GM19468 (cell line): ENCODE measurements at regions not wholly inside any gene's neighbourhood (a gene's known extent, or its start where the extent isn't known, plus 50 kb on each side); places are given as distances from the start of the nearest gene placed in this dataset.
"Not testable (repeated sequence)": the region's sequence is repeated elsewhere in the genome, so short reads cannot be mapped to it uniquely, and the experiment has no call there.

ENCODE experiments used
- ATAC-seq: cut with Tn5 transposase; IDR thresholded peaks from one replicate; pipeline ENCODE4 v1.9.1; 2021; ENCODE audit warnings: mild to moderate bottlenecking, moderate library complexity, moderate number of reproducible peaks; ENCODE audit not compliant: unreplicated experiment; ENCODE audit errors: extremely low read depth

DNA sequence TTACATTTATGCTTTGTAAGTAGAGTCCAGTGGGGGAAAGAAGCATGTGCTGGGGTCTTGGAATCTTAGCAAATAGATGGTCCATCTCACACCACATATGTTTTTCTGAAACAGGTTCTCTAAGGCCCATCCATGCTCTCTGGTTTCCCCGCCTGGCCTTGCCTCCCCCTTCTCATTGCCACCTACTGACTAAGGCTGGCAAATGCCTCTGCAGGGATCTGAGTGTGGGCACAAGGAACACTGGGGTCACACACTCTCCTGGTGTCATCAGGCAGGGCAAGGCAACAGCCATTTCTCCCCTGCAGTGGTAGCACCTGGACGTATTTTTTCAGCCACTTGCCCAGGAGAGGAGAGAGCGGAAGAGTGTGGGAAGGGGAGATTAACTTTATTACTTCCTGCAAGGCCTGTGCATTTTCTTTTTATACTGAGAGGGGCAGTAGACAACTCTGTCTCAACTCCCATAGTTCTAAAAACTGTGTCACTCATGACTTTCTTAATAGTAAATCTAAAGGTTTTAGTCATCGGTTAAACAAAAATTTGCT, 804.2 kb upstream of the NECTIN3 start:
- ATAC-seq: no peak

DNA sequence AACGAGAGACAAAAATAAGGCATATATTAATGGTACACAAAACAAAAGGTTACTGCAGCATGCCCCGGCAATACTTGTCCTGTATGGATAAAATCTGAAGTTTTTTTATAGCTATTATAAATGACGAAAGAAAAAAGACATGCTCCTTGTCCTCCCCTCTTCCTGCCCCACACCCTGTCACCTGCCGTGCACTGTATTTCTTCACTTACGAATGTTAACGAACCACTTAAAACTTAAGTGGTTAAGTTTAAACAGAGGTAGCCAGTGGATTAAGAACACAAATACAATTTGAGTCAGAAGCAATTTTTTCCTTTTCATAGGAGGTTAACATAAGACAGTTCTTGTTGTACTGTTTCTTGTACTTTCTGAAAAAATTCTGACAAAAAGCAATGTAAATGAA, 799.1 kb upstream of the NECTIN3 start:
- ATAC-seq: no peak

DNA sequence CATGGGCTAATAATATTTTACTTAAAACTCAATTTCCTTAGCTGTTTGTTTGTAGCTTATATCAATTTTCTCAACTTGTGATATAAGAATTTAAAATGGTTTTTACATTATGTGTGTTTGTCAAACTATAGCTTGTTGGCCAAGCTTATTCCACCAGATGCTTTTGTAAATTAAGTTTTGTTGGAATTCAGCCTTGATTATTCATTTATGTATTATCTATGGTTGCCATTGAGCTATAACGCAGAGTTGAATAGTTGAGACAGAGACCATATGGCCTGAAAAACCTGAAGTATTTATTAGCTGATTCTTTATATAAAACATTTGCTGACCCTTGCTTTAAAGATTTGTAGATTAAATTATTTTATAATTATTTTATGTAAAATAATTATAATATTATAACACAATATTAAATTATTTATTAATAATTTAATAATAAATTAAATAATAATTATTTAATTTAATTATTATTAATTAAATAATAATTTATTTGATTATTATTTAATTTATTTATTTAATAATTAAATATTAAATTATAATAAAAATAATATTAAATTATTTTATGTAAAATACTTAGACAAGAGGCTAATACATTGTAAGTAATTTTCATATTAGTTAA, 779.6 kb upstream of the NECTIN3 start:
- no peak for ATAC-seq

- no peak for ATAC-seq
Measured at GRCh38 chr3:110293660-110294059, 778.0 kb upstream of the NECTIN3 start.

GRCh38 chr3:110296885-110297284, 774.7 kb upstream of the NECTIN3 start:
- ATAC-seq: no peak

- ATAC-seq: no peak
Measured at GRCh38 chr3:110301781-110302180, 769.8 kb upstream of the NECTIN3 start.

GRCh38 chr3:110307065-110307809, 764.4 kb upstream of the NECTIN3 start:
- ATAC-seq: no peak

GRCh38 chr3:110311541-110311940, 760.1 kb upstream of the NECTIN3 start:
- no peak for ATAC-seq

GRCh38 chr3:110314512-110315114, 757.0 kb upstream of the NECTIN3 start:
- peak; percentile 70 for ATAC-seq

DNA sequence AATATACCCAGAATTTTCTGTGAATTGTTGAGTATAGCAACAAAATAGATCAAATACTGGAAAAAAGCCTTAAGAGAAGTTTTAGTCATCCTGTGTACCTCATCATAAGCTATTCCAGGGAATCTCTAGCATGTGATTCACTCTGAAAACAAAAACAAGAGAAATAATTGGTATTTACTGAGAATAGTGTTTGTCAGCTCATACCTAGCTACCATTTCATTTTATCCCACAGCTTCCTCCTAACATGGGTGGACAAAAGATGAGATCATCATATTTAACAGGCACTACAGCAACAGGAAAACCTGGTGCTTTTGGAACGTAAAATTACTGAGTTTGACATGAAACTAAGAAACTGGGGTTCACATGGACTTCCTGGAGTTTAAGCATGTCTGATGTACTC, 753.5 kb upstream of the NECTIN3 start:
- no peak for ATAC-seq

- ATAC-seq: no peak
Measured at GRCh38 chr3:110323349-110323748, 748.3 kb upstream of the NECTIN3 start.

DNA sequence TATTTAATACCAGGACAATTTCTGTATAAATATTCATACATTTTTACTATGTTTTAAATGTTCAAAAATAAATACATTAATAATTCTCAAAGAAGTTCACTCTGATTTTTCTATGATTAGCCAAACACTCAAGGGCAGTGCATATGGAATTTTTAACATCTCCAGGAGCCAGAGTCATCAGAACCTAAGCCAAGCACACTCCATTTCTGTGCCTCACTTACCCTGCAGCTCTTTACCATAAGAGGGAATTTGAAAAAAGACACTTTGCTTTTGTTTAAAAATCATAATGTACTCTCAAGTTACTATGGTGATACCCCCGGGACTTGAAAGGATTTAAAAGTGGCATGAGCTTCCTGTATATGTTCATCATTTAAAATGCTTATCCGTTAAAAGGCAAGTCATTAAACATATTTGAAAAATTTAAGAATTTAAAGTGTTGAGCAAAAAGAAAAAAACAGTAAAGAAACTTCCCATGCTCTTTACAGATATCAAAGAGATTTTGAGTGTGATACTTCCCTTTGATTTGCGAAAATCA, 747.4 kb upstream of the NECTIN3 start:
- ATAC-seq: no peak

DNA sequence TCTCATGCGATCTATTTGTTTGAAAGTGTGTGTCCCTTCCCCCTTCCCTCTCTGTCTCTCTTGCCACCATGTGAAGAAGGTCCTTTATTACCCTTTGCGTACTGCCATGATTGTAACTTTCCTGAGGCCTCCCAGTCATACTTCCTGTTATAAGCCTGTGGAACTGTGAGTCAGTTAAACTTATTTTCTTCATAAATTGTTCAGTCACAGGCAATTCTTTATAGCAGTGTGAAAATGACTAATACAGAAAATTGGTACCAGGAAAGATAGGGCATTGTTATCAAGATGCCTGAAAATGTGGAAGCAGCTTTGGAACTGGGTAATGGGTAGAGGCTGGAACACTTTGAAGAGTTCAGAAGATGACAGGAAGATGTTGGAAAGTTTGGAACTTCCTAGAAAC, 743.7 kb upstream of the NECTIN3 start:
- ATAC-seq: no peak

DNA sequence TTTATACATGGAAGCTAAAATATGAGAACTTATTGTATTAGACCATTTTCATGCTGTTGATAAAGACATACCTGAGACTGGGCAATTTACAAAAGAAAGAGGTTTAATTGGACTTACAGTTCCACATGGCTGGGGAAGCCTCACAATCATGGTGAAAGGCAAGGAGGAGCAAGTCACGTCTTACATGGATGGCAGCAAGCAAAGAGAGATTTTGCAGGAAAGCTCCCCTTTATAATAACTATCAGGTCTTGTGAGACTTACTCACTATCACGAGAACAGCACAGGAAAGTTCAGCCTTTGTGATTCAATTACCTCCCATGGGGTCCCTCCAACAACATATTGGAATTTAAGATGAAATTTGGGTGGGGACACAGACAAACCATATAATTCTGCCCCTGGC, 740.1 kb upstream of the NECTIN3 start:
- not testable (repeated sequence) for ATAC-seq

GRCh38 chr3:110332629-110333028, 739.0 kb upstream of the NECTIN3 start:
- no peak for ATAC-seq

GRCh38 chr3:110341047-110341446, 730.6 kb upstream of the NECTIN3 start:
- ATAC-seq: no peak

- ATAC-seq: no peak
Measured at GRCh38 chr3:110343376-110343775, 728.2 kb upstream of the NECTIN3 start.

DNA sequence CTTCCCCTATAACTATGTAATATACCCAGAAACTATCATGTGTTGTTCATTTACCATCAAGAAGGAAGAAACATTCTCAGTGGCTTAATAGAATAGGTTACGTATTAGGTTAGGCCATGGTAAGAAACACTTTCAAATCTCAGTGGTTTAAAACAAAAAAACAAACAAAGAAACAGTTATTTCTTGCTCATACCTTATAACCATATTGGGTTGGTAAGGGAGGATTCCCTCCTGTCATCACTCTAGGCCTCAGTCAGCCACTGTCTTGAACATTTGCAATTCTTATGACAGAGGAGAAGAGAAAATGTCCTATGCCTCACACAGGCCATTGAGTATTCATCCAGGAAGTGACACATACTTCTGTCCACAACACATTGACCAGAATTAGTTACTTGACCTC, 727.7 kb upstream of the NECTIN3 start:
- peak; percentile 82 for ATAC-seq

GRCh38 chr3:110344487-110344886, 727.1 kb upstream of the NECTIN3 start:
- ATAC-seq: no peak

DNA sequence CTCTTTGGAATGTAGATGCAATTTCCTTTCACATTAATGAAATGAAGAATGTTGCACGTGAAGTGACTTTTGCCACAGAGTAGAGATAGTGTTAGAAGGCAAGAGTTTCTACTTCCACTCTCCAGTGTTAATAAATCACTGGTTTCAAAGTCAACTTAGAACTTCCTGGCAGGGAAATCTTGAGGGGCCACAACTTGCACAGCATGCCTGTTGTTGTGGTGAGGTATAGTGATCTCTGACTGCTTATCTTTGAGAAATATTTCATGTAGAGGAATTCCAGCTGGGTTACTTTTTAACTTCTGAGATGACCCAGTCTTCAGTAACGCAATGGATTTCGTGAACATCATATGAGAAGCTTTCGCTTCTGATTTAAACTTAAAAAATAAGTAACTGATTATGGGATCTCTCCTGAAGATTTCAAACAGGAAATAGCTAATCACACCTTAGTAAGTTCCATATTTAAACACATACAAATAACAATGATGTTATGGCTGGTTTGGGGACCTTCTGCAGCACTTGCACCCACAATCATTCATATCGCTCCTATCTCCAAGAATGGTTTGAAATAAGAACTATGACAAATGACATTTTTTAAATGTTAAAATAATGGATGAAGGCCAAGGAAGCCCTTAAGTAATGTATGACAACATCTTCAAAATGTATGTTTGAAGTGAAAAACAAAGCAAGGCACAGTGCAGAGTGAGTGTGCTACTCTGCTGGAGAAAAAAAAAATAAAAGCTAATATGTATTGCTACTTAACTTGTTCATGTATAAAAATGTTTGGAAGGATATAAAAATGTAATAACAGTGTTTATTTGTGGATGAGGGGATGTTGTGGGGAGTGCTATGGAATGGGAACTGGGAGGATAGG, 726.5 kb upstream of the NECTIN3 start:
- peak; percentile 52 for ATAC-seq
